ENCODE measurements at regions not wholly inside any gene's neighbourhood (a gene's known extent, or its start where the extent isn't known, plus 50 kb on each side); places are given as distances from the start of the nearest gene placed in this dataset.

- Mint-ChIP-seq H3K9me3 (peaks cover 25% of the 10 kb centered on the region), H3K4me3 (no peak overlapping the region), H3K27me3 (ENCODE audit: insufficient read depth, low read depth, poor library complexity) (no peaks in the 10 kb centered on the region), H3K36me3 (ENCODE audit: low read depth) (peaks cover 22% of the 10 kb centered on the region), H3K27ac (no peak overlapping the region), H3K4me1 (peaks cover 5% of the 10 kb centered on the region; the same call in 2 of the 3 replicates)
- H3K27me3 ChIP-seq (ENCODE audit: insufficient read depth), result no peaks in the 10 kb centered on the region
- peaks cover 1% of the 10 kb centered on the region; the same call in 1 of the 2 replicates for H3K4me1 ChIP-seq (ENCODE audit: insufficient read depth)
- 0 out of 2 replicates have a peak, but pooled peaks cover 2% of the 10 kb centered on the region for H3K9me2 ChIP-seq (ENCODE audit: insufficient read depth)
- no peaks in the 10 kb centered on the region for H3K79me2 ChIP-seq (replicated peaks; ENCODE audit: insufficient read depth)
- DNase-seq (ENCODE audit: low spot score) (no peak), ATAC-seq (no peak)
- no peak overlapping the region for H3K27ac ChIP-seq (ENCODE audit: low read depth)
- TF ChIP-seq ZNF331 (CRISPR knock-in tag; IDR thresholded peaks at IDR 0.05; ENCODE audit: low read depth) (no peak), CTCF (conservative IDR thresholded peaks at IDR 0.05; ENCODE audit: low read depth in 2 of 2) (no peak), JUNB (IDR thresholded peaks at IDR 0.05; ENCODE audit: unreplicated experiment) (no peak), EZH2phosphoT487 (IDR thresholded peaks at IDR 0.05; ENCODE audit: unreplicated experiment) (no peak), ZNF114 (CRISPR knock-in tag; IDR thresholded peaks at IDR 0.05) (no peak), NANOG (IDR thresholded peaks at IDR 0.05; ENCODE audit: borderline replicate concordance) (no peak), CREB1 (CRISPR knock-in tag; IDR thresholded peaks at IDR 0.05; ENCODE audit: low read depth) (no peak), POLR2AphosphoS5 (IDR thresholded peaks at IDR 0.05; ENCODE audit: low read depth) (no peak), EZH2 (IDR thresholded peaks at IDR 0.05; ENCODE audit: low read depth, unreplicated experiment) (no peak), REST (IDR thresholded peaks at IDR 0.05; ENCODE audit: unreplicated experiment) (no peak), ETS1 (IDR thresholded peaks at IDR 0.05) (no peak), ZNF462 (CRISPR knock-in tag; IDR thresholded peaks at IDR 0.05) (no peak), STAT1 (IDR thresholded peaks at IDR 0.05; ENCODE audit: unreplicated experiment) (no peak)
- H2AFZ ChIP-seq, result no peak overlapping the region
- no peaks in the 10 kb centered on the region for H4K20me1 ChIP-seq (replicated peaks; ENCODE audit: insufficient read depth)
- peaks cover 20% of the 10 kb centered on the region for H3K36me3 ChIP-seq (ENCODE audit: insufficient read depth)
- H3F3A ChIP-seq (replicated peaks; ENCODE audit: low read depth), result no peaks in the 10 kb centered on the region
- H3K4me2 ChIP-seq, result no peak overlapping the region
- H3K4me3 ChIP-seq, result no peak overlapping the region
Observed at GRCh38 chr13:104387510-104387909, 1321.3 kb upstream of the SLC10A2 start.

Data from GM23338 (cell line).